ENCODE measurements at regions not wholly inside any gene's neighbourhood (a gene's known extent, or its start where the extent isn't known, plus 50 kb on each side); places are given as distances from the start of the nearest gene placed in this dataset.

DNA sequence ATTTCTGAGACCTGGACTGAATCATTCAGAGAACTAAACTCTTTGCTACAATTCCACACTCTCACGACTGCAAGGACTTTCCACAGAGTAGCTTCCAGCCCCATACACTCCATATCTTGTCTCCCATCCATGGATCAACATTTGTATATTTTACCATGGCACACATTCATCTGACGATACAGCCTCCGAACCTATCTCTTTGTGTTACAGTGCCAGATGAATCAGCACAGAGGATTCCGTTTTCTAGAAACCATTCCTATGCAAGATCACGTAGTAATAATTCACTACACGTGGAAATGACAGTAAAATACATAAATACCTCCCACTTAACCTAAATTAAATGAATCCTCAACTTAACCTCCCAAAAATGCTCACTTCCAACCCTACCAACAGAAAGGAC lies 110.0 kb upstream of the PRDX6 start:
- TF ChIP-seq, protein P1, sequence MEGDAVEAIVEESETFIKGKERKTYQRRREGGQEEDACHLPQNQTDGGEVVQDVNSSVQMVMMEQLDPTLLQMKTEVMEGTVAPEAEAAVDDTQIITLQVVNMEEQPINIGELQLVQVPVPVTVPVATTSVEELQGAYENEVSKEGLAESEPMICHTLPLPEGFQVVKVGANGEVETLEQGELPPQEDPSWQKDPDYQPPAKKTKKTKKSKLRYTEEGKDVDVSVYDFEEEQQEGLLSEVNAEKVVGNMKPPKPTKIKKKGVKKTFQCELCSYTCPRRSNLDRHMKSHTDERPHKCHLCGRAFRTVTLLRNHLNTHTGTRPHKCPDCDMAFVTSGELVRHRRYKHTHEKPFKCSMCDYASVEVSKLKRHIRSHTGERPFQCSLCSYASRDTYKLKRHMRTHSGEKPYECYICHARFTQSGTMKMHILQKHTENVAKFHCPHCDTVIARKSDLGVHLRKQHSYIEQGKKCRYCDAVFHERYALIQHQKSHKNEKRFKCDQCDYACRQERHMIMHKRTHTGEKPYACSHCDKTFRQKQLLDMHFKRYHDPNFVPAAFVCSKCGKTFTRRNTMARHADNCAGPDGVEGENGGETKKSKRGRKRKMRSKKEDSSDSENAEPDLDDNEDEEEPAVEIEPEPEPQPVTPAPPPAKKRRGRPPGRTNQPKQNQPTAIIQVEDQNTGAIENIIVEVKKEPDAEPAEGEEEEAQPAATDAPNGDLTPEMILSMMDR (IDR thresholded peaks at IDR 0.05): no peak
- no peak for TF ChIP-seq POLR2A (IDR thresholded peaks at IDR 0.05)

Measured in adrenal gland (tissue), 5 donors.